GM18499 (cell line): ENCODE measurements at regions not wholly inside any gene's neighbourhood (a gene's known extent, or its start where the extent isn't known, plus 50 kb on each side); places are given as distances from the start of the nearest gene placed in this dataset.
"Not testable (repeated sequence)": the region's sequence is repeated elsewhere in the genome, so short reads cannot be mapped to it uniquely, and the experiment has no call there.

Experiments used
- ATAC-seq: cut with Tn5 transposase; IDR thresholded peaks from one replicate; pipeline ENCODE4 v1.9.1; 2021; ENCODE audit warnings: moderate number of reproducible peaks; ENCODE audit not compliant: insufficient read depth, unreplicated experiment

DNA sequence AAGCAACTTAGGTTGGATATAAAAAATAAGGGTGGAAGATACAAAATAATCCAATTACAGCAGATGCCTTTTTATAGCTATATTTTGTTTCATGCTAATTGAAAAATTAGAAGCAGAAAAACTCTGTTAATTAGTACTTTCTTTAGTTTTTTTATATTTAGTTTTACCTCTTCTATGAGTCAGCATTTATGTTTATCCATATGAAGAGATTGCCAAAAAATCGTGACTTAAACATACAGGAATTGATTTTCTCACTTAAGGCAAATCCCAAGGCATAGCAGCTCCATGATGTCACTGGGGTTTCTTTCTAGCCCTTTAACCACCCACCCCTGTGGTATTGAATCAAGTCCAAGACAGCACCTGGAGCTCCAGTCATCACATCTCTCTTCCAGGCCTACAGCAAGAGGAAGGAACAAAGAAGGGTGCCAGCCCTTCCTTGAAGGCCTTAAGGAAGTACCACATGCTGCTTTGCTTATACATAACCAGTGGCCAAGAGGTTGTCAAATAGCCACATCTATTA, 365.8 kb upstream of the TENM3 start:
- no peak for ATAC-seq

DNA sequence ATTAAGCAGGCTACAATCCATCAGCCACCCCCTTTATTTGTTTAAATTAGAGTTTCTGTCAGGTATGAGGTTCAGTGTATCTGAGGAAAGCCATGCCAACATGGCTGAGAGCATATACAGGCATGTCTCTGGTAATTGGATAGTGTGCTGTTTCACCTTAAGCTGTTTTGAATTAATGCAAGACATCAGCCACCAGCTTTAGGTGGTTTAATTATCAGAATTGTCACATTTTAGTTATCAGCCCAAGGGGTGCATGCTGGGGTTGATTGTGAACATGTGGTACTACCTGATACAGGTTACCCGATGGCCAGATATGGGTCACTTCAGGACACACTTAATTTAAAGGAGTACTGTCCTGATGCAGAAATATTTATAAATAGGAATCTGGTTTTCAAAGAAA, 353.2 kb upstream of the TENM3 start:
- no peak for ATAC-seq

DNA sequence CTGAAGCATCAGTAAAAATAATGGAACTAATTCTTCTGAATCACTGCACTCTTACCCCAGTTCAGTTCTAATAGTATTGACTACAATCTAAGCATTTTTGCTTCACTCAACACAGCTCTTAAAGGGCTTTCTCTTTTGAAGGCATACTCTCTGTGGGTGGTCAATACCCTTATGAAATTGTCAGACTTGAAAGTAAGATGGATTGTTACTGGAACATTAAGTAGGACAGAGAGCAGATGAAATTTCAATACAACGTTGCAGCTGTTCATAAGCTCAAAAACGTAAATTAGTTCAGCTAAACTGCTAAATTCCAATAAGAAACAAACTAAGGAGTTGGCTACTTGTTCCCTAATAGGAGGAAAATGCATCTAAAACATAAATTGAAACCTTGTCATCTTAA, 352.3 kb upstream of the TENM3 start:
- ATAC-seq: no peak

DNA sequence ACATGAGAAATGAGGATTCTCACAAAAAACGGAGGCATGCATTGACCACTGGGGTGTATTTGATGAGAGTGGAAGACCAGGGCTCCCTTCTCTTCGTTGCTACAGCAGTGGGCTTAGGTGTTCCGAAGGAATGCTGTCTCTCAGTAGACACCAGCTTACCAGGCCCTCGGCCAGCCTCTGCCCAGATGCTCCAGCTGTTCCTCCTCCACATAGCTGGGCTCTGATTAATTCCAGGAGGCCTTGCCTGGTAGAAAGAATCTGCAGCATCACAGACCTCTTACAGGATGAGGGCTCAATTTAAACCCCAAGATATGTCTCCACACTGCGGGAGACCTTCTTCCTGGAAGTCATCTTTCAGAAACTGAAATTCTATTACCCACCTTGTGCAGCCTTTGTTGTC, 346.6 kb upstream of the TENM3 start:
- ATAC-seq: no peak

DNA sequence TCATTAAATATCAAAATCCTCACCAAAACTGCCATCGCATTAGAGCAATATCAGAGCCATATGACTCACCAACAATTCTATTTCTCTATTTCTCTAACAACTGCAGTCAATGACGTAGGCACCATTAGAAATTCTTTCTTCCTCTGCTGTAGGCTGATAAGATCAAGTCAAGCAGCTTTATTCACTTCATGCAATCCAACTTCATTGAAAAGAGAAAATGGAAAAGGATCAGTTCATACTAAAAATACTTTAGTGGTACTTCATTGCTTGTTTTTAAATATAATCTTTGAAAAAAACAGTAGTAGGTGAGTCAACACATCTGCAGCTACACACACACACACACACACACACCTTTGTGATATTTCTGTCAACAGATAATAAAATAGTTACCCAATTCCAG, 345.3 kb upstream of the TENM3 start:
- ATAC-seq: no peak

DNA sequence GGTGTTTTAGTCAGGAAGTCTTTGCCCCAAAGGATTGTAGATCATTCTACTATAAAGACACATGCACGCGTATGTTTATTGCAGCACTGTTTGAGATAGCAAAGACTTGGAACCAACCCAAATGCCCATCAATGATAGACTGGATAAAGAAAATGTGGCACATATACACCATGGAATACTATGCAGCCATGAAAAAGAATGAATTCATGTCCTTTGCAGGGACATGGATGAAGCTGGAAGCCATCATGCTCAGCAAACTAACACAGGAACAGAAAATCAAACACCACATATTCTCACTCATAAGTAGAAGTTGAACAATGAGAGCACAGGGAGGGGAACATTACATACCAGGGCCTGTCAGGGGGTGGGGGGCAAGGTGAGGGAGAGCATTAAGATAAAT, 340.8 kb upstream of the TENM3 start:
- ATAC-seq: not testable (repeated sequence)

DNA sequence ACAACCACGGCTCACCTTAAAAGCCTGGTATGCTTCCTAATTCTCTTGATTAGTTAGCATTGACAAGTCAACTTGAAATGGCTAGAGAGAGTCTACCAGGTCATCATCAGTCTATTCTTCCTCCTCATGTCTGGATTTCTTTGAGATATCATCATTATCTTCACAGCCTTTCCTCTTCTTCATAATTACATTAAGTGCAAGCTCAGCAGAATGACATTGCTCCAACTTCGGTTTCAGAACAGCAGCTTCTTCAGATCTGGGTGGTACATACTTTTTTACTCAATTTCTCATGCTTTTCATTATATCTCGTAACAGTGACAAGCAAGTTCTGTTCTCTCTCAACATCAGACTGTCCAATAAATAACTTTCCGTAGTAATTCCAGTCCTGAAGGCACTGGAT, 337.5 kb upstream of the TENM3 start:
- ATAC-seq: no peak

DNA sequence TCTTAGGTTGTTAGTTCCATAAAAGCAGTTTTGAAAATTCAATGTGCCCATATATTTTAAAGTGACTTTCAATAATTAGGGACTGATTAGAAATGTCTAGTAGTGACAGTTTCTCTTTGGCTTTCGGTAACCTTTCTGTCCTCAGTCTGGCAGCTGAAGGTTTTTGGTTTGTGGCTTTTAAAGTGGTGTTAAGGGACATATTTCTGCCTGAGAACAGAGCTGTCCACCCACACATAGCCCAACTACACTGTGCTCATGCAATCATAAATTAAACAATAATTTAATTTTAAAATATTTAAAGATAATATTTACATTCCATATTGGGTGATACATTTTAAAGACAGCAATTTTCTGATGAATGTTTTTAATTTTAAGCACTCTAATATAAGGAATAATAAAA, 335.0 kb upstream of the TENM3 start:
- ATAC-seq: no peak

DNA sequence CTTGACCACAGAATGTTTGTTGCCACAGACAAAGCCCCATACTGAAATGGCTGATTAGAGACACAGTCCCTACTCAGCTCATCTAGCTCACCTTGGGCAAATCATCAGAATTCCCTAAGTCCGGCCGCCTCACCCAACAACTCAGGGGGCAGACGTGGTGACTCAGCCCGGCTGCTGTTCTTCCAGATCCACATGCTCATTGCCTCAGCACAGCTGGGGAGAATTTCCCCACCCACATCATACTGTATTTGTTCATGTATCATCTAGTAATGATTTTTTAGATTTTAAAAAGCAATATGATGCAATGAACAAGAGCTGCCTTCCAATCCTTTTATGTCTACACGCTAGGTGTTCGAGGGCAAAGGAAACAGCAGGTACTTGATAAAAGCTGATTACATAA, 333.8 kb upstream of the TENM3 start:
- ATAC-seq: no peak

DNA sequence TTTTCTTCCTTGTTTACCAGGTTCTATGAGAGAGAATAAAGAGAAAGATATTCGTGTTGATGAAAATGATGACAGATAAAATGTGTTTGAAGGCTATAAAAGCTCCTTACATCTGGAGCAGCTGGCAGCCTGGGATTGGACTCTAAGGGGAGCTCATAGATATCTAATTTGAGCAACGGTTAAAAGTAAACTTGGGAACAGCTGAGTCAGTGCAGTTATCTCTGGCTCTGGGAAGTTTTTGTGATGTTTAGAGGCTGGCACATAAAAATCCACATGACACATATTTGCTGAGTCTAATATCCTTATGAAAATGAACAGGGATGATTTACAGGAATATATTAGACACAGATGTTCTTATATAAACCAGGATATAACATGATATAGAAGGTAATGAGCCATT, 331.8 kb upstream of the TENM3 start:
- ATAC-seq: no peak

DNA sequence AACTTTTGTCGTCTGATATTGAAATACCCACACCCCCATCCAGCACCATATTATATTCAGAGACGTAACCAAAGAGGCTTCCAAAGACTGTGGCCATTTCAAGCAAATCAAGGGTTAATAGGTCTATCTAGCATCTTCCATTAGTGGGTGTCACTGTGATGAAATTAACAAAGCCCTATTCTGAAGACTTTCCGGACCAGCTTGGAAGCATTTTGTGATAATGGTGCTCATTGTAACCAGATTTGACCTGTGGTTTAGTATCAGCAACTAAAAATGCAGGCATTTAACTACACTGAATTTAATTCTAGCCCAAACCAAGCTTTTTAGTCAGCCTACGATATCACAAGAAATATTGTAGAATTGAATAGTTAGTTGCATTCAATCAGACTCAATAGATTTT, 309.7 kb upstream of the TENM3 start:
- no peak for ATAC-seq

DNA sequence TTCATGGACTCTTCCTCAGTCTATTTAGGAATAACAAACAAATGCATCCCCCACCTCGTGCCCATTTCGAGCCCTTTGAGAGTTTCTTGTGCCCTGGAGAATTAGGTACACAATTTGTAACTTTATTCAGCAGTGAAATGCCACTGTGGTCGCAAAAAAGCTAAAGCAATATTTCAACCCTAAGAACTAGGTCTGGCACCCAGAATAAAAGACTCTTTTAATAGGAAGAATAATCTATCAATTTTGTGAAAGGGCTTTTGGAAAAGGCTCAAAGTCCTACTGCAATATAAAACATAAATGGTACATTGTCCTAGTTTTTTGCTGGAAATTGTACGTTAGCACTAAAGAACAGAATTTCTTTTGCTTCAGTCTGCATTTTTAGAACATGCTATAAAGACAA, 304.6 kb upstream of the TENM3 start:
- ATAC-seq: no peak

DNA sequence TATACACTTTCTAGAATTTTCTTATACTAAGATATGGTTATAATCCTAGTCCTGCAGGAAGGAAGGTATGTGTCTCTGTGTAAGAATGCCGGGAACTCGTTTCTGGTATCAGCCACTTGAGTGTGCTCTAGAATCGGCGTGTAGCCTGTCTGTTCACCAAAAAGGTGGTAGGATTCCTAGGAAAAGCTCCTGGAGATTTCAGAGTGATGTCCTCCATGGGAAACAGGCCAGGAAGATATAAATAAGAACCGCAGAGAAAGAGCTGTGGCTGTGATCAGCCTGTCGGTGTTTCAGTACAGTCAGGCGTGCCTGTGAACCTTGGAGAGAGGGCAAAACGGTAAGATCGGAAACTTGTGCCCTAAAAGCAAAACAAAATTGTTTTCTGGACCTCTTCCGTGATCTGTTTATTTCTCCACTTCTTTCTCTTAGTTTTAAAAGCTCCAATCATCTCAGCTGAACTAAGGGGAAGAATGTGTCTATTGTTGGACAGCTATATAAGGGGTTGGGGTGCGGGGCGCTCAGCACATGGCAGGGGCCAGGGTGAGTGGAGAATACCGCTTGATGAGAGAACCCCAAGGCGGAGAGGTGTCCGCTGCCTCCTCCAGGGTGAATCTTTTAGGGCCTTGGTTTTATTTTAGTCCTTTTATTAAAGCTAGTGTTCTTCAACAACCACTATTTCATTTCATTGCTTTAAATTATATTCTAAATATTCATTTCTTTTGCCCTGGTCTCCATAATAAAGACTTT, 303.8 kb upstream of the TENM3 start:
- no peak for ATAC-seq

DNA sequence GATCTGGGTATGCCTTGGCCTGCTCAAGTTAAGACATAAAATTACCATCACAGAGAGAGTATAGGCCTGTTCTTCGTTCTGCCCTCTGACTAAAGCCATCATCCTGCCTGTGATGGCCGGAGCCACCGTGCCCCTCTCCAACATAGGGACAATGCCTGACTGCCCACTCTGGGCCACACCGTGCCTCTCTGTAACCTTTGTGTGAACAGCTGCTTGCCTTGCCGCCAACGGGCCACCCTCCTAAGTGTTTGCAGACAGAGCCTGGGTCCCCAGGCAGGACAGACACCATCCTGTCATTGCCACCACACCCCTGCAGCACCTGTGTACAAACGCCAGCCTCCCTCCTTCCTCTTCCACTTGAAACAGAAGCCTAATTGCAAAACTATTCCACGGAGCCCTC, 298.7 kb upstream of the TENM3 start:
- no peak for ATAC-seq

DNA sequence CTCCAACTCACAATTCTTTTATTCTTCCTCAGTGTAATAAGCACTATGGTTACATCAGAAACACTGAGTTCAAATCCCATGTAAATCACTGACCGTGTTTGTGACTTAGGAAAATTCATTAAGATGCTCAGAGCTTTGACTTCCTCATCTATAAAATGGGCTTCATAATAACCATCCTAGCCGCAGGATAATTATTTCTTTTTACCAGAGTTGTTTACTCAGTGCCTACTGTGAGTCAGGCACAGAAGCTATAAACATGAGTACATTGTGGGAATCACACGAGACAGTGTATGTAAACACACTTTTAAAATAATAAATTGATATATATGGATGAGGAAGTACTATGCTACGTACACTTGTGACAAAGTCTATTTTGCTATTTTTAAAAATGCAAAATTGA, 296.3 kb upstream of the TENM3 start:
- no peak for ATAC-seq

DNA sequence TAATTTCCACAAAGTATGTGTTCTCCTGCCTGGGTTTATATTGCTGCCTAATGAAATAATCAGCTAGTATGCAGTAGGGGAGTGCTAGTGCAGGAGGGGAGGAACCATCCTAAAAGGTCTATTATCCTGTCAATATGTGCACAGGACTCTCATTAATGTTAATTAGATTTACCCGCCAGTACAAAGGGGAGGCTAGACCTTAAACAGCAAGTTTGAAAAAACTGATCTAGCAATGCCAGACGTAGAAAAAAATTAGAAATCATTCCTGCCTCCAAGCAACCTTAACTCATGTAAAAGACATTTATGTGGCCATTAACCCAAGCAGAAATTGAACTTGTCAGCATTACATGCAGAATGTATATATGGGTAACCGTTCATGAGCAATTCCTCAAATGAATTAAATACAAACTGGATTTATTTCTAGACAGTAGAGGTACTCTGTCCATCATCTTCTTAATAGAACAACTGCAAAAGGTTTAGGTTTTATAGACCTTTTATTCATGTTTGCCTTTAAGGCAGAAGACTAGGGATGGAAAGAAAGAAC, 294.3 kb upstream of the TENM3 start:
- no peak for ATAC-seq

DNA sequence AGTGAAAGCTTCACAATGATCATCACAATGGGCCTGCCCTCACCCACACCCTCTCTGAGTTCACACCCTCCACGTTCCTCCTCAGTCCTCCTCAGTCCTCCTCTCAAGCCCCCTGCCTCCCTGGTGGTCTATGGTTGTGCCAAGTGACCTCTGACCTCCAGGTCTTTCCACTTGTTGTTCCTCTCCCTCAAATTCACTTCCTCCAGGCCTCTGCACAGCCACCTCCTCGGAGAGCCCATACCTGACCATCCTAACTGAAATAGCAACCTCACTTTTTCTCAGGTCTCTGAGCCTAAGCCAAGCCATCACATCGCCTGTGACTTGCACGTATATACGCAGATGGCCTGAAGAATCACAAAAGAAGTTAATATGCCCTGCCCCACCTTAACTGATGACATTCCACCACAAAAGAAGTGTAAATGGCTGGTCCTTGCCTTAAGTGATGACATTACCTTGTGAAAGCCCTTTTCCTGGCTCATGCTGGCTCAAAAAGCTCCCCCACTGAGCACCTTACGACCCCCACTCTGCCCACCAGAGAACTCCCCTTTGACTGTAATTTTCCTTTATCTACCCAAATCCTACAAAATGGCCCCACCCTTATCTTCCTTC, 293.4 kb upstream of the TENM3 start:
- ATAC-seq: no peak

DNA sequence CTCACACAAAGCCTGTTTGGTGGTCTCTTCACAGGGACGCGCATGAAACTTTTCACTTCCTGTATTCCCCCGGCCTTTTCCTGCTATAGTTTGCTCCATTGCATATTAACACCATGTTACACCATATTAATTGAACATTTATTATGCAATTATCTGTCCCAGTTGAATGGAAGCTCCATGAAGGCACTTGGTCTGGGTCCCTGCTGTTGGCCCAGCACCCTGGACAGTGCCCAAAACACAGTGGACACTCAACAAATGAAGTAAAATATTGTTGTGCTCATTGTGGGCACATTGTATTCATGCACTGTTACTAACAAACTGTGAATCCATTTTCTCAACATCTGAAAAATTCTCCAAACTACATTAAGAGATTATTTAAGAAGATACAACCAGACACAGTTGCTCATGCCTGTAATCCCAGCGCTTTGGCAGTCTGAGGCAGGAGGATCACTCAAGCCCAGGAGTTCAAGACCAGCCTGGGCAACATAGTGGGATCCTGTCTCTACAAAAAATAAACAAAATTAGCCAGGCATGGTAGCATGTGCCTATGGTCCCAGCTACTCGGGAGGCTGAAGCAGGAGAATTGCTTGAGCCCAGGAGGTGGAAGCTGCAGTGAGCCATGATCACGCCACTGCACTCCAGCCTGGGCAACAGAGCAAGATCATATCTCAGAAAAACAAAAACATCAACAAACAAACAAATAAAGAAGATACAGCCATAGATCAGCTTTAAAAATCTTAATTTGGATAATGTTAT, 292.7 kb upstream of the TENM3 start:
- ATAC-seq: no peak

DNA sequence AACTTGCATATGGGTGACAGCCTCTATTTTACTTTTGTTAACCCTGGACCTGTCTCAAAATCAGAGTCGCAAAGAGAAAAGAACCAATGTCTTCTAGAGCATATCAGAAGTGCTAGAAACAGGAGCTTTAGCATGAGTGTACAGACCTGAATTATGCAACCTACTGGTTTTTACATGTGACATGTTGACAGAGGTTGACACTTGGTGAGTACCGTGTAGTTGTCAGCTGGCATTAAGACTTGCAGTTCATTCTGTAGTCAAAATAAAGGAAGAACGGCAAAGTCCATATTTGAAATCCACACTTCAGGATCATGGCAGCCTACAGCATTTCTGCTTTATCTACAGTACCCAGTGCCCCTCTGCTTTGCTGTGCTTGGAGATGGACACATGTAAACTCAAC, 291.9 kb upstream of the TENM3 start:
- no peak for ATAC-seq

DNA sequence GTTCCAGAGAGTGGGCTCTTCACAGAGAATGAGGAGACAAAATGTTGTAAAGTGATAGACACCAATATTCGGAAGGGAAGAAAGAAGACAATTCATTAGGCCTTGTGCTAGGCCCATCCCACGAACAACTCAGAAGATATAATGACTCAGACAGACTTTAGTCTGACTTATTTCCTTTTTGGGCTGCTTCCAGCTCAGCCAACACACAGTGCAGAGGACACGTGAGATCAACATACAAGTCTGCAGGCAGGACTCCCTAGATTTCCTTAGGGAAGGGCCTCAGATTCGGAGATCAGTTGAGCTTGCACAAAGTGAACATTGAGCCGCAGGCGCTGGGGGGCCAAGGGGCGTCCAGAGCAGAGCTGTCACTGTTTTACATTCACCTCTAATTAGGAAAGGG, 290.7 kb upstream of the TENM3 start:
- ATAC-seq: no peak

DNA sequence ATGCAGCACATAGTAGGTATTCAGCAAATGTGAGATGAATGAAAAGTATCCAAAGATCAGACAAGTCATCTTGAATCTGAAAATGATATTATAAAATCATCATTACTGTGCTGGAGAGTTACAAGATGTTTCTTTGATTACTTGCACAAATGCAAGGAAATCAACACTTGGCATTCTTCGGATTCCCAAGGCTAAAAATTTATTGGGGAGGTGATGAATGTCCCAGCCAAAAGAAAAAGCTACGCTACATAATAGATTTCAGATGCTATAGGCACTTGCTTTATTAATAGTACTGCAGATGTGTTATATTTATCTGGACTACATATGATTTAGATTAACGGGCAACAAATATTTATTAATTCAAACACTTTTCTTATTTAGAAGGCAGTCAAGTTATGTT, 286.7 kb upstream of the TENM3 start:
- ATAC-seq: no peak
